HAP-1 (cell line): ENCODE measurements at regions not wholly inside any gene's neighbourhood (a gene's known extent, or its start where the extent isn't known, plus 50 kb on each side); places are given as distances from the start of the nearest gene placed in this dataset.

Experiments
- DNase-seq, 2 experiments: peaks; one replicate each; pipeline ENCODE4 v3.0.0-alpha.2; 2016 to 2020; ENCODE audit warnings: low spot score in 2 of 2
- H3K27me3 ChIP-seq: fragments of 250-450 bp; sonication (Bioruptor Pico); 2 replicates; pipeline ENCODE4 v1.5.1; 2020; ENCODE audit warnings: low read depth, mild to moderate bottlenecking, moderate library complexity
- H3K36me3 ChIP-seq: fragments of 250-450 bp; sonication (Bioruptor Pico); replicated peaks from 2 replicates; pipeline ENCODE4 v1.5.1; 2020; ENCODE audit warnings: mild to moderate bottlenecking
- H3K4me1 ChIP-seq: fragments of 250-450 bp; sonication (Bioruptor Pico); 2 replicates; pipeline ENCODE4 v1.5.1; 2020; ENCODE audit warnings: mild to moderate bottlenecking
- H3K4me3 ChIP-seq: fragments of 250-450 bp; sonication (Bioruptor Pico); 2 replicates; pipeline ENCODE4 v1.5.1; 2020; ENCODE audit warnings: mild to moderate bottlenecking, moderate library complexity
- H3K9me3 ChIP-seq: fragments of 250-450 bp; sonication (Bioruptor Pico); 2 replicates; pipeline ENCODE4 v1.5.1; 2020; ENCODE audit warnings: mild to moderate bottlenecking, moderate library complexity
- in situ Hi-C: fragments of 300-500 bp; cut with MboI; formaldehyde crosslinking; loops from 3 replicates; pipeline ENCODE4 v1.14.3; 2020; ENCODE audit warnings: low sequenced_read_pairs, inconsistent platforms, mixed read lengths

- H3K9me3 ChIP-seq: no peaks in the 10 kb centered on the region
- no peak overlapping the region for H3K4me3 ChIP-seq
- no peak for DNase-seq
- no peaks in the 10 kb centered on the region for H3K27me3 ChIP-seq
- H3K36me3 ChIP-seq: no peaks in the 10 kb centered on the region
- no peaks in the 10 kb centered on the region for H3K4me1 ChIP-seq
- in situ Hi-C loops: no loop called here
Measured at GRCh38 chr3:29137601-29138000, 143.3 kb upstream of the RBMS3 start.

DNA sequence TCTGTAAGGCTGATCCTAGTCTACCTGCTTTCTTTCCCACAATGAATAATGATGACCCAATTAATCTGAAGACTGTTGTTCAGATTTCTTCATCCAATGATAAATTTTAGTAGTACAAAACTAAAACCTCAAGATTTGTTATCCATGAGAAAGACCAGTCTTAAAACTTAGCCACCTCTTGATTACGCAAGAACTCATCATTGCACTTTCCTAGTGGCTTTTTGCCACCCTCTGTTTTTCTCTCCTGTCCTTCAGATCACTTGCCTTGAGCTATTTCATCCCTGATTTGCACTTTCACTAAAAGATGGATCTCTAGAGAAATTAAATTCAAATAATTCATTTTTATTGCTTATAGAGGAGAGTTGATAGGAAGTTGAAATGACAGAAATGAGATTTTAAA, 142.7 kb upstream of the RBMS3 start:
- Histone ChIP-seq H3K4me3 (no peak overlapping the region), H3K36me3 (no peaks in the 10 kb centered on the region), H3K4me1 (no peaks in the 10 kb centered on the region), H3K9me3 (no peaks in the 10 kb centered on the region), H3K27me3 (no peaks in the 10 kb centered on the region)
- no peak for DNase-seq
- in situ Hi-C loops: no loop called here

GRCh38 chr3:29140666-29141065, 140.2 kb upstream of the RBMS3 start:
- H3K27me3 ChIP-seq: no peaks in the 10 kb centered on the region
- no peak overlapping the region for H3K4me3 ChIP-seq
- H3K36me3 ChIP-seq: no peaks in the 10 kb centered on the region
- no peak for DNase-seq
- peaks cover 8% of the 10 kb centered on the region for H3K4me1 ChIP-seq
- in situ Hi-C loops: no loop called here
- H3K9me3 ChIP-seq: no peaks in the 10 kb centered on the region

- no peaks in the 10 kb centered on the region for H3K27me3 ChIP-seq
- H3K4me3 ChIP-seq: no peak overlapping the region
- H3K4me1 ChIP-seq: peaks cover 15% of the 10 kb centered on the region
- DNase-seq: no peak
- H3K9me3 ChIP-seq: no peaks in the 10 kb centered on the region
- in situ Hi-C loops: no loop called here
- H3K36me3 ChIP-seq: no peaks in the 10 kb centered on the region
Measured at GRCh38 chr3:29141197-29141917, 139.5 kb upstream of the RBMS3 start.

DNA sequence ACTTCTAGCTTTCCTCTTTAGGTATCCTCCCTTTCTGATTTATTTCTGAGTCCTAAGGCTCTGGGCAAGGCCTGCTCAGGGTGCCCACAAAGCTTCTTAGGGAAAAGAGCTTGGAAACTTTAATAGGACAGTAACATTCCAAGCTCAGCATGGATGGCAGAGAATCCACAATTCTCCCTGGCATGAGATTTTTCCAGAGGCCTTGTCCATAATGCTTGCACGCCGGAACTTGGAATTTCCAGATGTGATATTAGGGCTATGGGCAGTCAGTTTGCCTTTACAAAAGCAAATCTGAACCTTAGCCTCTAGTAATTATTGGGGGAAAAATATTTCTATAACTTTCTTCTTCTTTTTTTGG, 139.0 kb upstream of the RBMS3 start:
- Histone ChIP-seq H3K36me3 (no peaks in the 10 kb centered on the region), H3K4me1 (peaks cover 17% of the 10 kb centered on the region), H3K9me3 (no peaks in the 10 kb centered on the region), H3K27me3 (no peaks in the 10 kb centered on the region), H3K4me3 (no peak overlapping the region)
- in situ Hi-C loops: no loop called here
- no peak for DNase-seq

- peaks cover 18% of the 10 kb centered on the region for H3K4me1 ChIP-seq
- no peak for DNase-seq
- no peaks in the 10 kb centered on the region for H3K27me3 ChIP-seq
- no peaks in the 10 kb centered on the region for H3K36me3 ChIP-seq
- no peaks in the 10 kb centered on the region for H3K9me3 ChIP-seq
- in situ Hi-C loops: no loop called here
- H3K4me3 ChIP-seq: no peak overlapping the region
Measured at GRCh38 chr3:29143151-29143550, 137.7 kb upstream of the RBMS3 start.

DNA sequence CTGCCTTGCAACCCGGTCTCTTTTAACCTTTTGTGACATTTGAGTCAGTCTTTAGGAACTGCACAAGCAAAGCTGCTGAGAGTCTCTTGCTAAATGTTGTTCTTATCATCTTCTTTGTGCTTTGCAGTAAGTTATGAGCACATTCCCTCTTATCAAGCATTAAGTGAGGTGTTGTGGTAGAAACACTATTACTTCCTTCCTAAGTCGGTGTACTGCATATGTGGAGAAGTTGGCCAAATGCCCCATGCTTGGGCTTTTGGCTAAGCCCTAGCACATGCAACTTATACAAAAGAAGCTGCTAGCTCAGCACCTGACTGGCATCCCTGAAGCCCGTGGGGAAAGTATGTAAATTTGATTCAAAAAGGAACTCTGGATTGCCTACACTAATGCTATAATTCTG, 136.5 kb upstream of the RBMS3 start:
- Histone ChIP-seq H3K9me3 (no peaks in the 10 kb centered on the region), H3K4me1 (peaks cover 24% of the 10 kb centered on the region), H3K36me3 (no peaks in the 10 kb centered on the region), H3K27me3 (no peaks in the 10 kb centered on the region), H3K4me3 (no peak overlapping the region)
- in situ Hi-C loops: no loop called here
- DNase-seq: peak in 1 of 2 experiments; percentile 9

DNA sequence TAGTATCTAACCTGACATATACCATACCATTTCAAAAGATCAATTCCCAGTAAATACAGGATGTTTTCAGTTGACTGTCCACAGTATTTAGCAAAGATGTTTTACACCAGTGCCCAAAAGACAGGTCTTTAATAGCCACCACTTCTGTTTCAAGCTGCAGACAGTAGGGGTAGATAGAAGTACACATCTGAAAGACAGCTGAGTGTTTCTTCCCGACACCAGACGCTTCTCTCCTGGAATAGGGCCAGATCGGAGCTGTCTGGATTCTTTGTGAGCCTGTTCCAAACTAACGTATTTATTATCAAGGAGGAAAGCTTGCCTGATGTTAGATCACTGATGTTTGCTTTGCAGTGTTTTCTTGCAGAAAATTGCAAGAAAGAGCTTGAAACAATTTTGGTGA, 136.1 kb upstream of the RBMS3 start:
- peak in 1 of 2 experiments; percentile 40 for DNase-seq
- Histone ChIP-seq H3K9me3 (no peaks in the 10 kb centered on the region), H3K4me3 (no peak overlapping the region), H3K4me1 (peaks cover 24% of the 10 kb centered on the region), H3K27me3 (no peaks in the 10 kb centered on the region), H3K36me3 (no peaks in the 10 kb centered on the region)
- in situ Hi-C loops: no loop called here

DNA sequence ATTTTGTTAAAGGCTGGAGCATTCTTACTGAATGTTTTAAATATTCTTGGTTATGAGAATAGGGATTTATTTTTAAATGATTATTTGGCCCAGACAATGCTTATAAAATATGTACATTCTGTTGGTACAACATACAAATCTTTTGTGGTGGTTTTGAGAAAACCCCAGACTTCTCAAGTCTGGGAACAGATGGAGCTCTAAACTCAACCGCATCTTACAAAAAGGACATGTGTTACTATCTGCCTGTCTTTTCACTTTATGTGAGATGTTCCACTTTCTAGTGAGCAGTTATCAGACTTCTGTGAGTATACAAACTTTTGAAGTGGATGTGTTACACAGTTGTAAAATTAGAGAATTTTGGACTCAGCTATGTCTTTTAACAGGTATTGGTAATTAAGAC, 135.5 kb upstream of the RBMS3 start:
- in situ Hi-C loops: no loop called here
- Histone ChIP-seq H3K4me3 (no peak overlapping the region), H3K4me1 (peaks cover 24% of the 10 kb centered on the region), H3K36me3 (no peaks in the 10 kb centered on the region), H3K27me3 (no peaks in the 10 kb centered on the region), H3K9me3 (no peaks in the 10 kb centered on the region)
- no peak for DNase-seq

DNA sequence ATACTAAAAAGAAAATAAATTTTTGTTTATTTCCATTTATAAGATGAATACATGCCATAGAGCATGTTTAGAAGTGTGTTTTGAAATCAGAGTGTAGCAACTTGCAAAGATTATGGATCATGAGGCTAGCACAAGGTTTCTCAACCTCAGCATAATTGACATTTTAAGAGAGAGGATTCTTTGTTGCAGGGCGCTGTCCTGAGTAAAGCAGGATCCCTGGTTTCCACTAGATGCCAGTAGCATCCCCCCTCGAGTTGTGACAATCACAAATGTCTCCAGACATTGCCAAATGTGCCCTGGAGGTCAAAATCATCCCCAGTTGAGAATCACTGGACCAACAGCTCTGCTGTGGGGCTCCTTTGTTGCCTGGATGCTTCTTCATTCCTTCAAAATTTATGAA, 128.5 kb upstream of the RBMS3 start:
- DNase-seq: no peak
- peaks cover 7% of the 10 kb centered on the region for H3K4me1 ChIP-seq
- H3K27me3 ChIP-seq: no peaks in the 10 kb centered on the region
- in situ Hi-C loops: no loop called here
- H3K9me3 ChIP-seq: no peaks in the 10 kb centered on the region
- no peak overlapping the region for H3K4me3 ChIP-seq
- no peaks in the 10 kb centered on the region for H3K36me3 ChIP-seq

GRCh38 chr3:29153811-29154210, 127.1 kb upstream of the RBMS3 start:
- no peak for DNase-seq
- in situ Hi-C loops: no loop called here
- Histone ChIP-seq H3K9me3 (no peaks in the 10 kb centered on the region), H3K4me3 (no peak overlapping the region), H3K36me3 (no peaks in the 10 kb centered on the region), H3K4me1 (peaks cover 2% of the 10 kb centered on the region), H3K27me3 (no peaks in the 10 kb centered on the region)

- in situ Hi-C loops: no loop called here
- Histone ChIP-seq H3K4me3 (no peak overlapping the region), H3K36me3 (no peaks in the 10 kb centered on the region), H3K4me1 (no peaks in the 10 kb centered on the region), H3K27me3 (no peaks in the 10 kb centered on the region), H3K9me3 (no peaks in the 10 kb centered on the region)
- no peak for DNase-seq
Measured at GRCh38 chr3:29156086-29156715, 124.7 kb upstream of the RBMS3 start.

DNA sequence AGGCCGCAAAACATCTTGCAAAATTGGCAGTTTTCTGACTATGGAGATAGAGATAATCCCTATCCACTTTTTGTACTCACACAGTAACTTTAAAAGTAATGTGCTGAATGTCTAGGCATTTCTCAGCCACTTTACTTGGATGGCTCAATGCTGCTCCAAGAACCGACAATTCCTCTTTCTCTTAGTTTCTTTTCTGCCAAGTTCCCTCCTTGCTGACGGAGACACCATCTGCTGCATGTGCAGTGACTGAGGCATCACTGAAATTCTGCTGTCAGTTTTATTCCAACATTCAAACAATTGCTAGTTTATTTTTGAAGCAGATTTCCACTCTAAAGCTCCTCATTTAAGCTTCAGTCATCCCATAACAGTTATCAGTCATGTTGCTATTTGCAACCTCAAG, 116.0 kb upstream of the RBMS3 start:
- DNase-seq: no peak
- no peak overlapping the region for H3K4me3 ChIP-seq
- H3K27me3 ChIP-seq: no peaks in the 10 kb centered on the region
- in situ Hi-C loops: no loop called here
- H3K4me1 ChIP-seq: peaks cover 15% of the 10 kb centered on the region
- H3K36me3 ChIP-seq: no peaks in the 10 kb centered on the region
- H3K9me3 ChIP-seq: no peaks in the 10 kb centered on the region

DNA sequence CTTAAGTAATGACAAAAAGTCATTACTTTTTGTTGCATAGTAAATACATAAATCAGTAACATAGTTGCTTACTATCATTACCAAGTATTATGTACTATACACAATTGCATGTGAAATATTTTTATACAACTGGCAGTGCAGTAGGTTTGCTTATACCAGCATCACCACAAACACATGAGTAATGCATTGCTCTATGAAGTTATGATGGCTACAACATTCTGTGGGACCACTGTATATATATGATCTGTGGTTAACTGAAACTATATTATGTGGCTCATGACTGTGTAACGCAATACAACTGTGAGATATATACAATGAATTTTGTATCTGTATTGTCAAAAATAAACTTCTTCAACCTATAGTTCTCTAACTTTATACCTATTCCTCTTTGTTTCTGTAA, 113.7 kb upstream of the RBMS3 start:
- DNase-seq: no peak
- no peaks in the 10 kb centered on the region for H3K27me3 ChIP-seq
- in situ Hi-C loops: no loop called here
- H3K9me3 ChIP-seq: no peaks in the 10 kb centered on the region
- H3K4me1 ChIP-seq: peaks cover 18% of the 10 kb centered on the region
- no peak overlapping the region for H3K4me3 ChIP-seq
- no peaks in the 10 kb centered on the region for H3K36me3 ChIP-seq

- peaks cover 20% of the 10 kb centered on the region for H3K4me1 ChIP-seq
- in situ Hi-C loops: no loop called here
- no peaks in the 10 kb centered on the region for H3K36me3 ChIP-seq
- no peaks in the 10 kb centered on the region for H3K27me3 ChIP-seq
- no peak for DNase-seq
- no peaks in the 10 kb centered on the region for H3K9me3 ChIP-seq
- H3K4me3 ChIP-seq: no peak overlapping the region
Measured at GRCh38 chr3:29168081-29168480, 112.8 kb upstream of the RBMS3 start.
